GM18867 (cell line): ENCODE measurements at regions not wholly inside any gene's neighbourhood (a gene's known extent, or its start where the extent isn't known, plus 50 kb on each side); places are given as distances from the start of the nearest gene placed in this dataset.
A peak's percentile ranks its signal among the peaks of the same experiment; 100 is the strongest.

Experiments
- ATAC-seq: cut with Tn5 transposase; IDR thresholded peaks from one replicate; pipeline ENCODE4 v1.9.1; 2021; ENCODE audit warnings: mild to moderate bottlenecking, moderate library complexity; ENCODE audit not compliant: unreplicated experiment

DNA sequence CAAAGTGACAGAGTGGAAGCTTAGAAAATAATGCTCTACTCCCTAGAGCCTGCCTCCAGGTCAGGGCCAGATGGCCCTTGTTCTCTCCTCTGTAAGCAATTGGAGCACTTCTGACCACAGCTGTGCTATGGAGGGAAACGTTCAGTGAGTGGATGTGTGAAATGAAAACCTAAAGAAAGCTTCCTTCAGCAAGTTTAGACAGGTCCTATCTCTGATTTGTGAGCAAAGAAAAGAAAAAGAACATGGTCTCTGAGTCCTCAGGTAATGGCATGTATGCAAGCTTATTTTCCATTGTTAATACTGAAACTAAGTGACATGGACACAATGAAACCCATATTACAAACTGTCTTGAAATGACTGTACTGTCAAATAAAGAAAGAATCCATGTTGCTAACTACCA, 1486.8 kb downstream of the EFNB2 start:
- peak; percentile 93 for ATAC-seq

DNA sequence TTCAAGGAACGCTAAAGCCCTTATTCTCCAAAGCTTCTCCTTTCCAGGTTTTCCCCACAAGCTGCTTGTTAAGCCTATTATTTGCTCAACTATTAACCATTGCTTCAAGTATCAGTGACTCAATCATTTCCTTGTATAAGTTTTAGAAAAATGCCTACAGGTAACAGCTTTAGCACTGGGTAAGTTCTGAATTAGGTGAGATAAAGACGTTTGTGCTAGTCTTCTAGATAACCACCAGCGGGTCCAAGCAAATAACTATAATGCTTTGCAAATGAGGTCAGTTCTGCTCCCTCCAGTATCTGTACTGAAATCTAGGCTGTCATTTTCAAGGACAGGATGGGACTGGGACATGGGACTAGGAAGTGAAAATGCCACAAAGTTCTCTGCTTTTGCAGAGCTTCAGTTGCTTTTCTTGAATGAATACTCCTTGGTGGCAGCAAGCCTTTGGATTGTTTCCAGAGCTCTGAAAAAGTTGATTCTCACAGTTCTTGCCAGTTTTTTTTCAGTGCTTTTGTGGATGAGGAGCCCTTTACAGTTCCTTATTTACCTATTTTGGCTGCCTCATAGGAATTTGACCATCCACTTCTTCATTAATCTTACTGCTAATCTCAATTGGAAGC, 1487.7 kb downstream of the EFNB2 start:
- no peak for ATAC-seq

DNA sequence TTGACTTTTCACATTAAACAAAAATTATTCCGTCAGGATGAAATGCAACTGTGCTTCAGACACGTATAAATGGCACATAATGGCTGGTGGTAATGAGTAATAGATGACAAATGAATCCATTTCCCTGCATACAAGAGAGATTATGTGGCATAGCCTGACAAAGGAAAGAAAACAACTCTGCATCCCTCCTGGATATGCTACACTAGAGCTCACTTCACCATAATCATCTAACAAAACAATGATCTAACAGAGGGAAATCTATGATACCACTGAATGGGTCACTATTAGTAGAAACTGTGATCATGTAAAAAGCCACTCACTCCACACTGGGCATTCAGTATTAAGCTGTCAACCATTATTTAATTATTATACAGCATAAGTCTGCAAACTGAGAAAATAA, 1498.4 kb downstream of the EFNB2 start:
- no peak for ATAC-seq

DNA sequence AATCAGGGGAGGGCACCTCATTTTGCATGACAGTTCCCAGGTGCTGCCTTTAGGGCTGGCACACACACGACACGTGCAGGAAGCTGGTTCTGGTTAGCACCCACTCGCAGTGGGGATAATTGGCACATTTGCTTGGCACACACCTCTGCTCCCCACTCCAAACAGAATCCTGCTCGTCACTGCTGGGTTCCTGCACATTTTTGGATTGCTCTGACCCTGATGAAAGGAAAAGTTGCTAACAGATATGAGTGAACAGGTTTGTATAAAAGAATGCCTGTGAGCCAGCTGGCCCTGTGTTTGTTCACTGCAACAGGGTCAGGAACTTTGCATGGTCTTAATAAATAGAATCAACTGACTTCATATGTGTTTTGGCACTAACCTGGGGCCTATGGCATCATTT, 1500.4 kb downstream of the EFNB2 start:
- no peak for ATAC-seq

DNA sequence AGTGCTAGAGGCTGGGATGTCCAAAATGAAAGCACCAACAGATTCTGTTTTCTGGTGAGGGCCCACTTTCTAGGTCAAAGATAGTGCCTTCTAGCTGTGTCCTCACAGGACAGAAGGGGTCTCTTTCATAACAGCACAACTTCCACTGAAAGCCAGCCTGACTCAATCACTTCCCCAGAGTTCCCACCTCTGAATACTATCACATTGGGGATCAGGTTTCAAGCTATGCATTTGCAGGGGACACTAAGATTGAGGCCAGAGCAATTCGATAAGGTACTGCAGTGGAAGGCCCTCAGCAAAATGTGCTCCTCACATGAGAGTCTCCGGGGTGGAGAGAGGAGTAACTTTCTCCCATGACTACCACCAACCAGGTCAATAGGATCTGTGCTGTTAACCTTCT, 1501.5 kb downstream of the EFNB2 start:
- ATAC-seq: no peak

DNA sequence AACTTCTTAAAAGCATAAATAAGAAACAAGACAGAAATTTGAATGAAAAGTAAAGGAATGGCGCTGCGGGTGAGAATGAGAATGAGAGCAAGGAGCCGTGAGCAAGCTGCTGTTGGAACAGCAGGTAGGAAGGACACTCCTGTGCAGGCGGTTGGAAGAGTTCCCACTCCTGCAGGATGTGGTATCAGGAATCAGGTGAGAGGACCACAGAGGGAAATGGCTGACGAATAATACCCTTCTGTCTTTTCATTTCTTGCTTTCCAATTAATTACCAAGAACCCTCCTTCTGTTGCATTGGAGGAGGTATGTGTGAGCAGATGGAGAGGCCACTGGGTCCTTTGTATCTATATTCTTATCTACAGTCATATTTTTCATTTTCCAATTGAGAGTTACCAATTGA, 1504.2 kb downstream of the EFNB2 start:
- no peak for ATAC-seq

DNA sequence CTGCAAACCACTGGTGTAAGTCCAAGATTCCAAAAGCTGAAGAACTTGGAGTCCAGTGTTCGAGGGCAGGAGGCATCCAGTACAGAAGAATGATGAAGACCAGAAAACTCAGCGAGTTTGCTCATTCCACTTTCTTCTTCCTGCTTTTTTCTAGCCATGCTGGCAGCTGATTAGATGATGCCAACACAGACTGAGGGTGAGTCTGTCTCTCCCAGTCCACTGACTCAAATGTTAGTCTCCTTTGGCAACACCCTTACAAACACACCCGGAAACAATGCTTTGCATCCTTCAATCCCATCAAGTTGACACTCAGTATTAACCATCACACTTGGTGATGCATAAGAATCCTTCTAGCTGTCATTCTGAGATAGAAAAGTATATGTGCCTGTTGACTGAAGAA, 1504.6 kb downstream of the EFNB2 start:
- ATAC-seq: no peak

DNA sequence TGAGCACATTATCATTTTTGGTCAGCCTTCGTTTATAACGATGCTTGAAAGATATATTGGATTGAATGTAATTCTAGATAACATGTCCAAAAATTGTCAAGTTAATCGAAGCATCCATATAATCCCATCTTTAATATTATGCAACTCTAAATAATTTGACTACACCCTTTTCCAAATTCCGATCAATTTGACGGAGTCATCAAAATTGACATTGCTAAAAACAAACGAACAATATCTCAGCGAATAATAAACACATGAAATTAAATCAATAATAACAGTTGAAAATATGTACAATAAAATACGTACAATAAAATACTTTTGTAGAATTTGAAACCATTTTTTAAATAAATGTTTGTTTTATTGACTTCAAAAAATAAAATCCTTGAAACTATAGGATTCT, 1516.4 kb downstream of the EFNB2 start:
- ATAC-seq: no peak

DNA sequence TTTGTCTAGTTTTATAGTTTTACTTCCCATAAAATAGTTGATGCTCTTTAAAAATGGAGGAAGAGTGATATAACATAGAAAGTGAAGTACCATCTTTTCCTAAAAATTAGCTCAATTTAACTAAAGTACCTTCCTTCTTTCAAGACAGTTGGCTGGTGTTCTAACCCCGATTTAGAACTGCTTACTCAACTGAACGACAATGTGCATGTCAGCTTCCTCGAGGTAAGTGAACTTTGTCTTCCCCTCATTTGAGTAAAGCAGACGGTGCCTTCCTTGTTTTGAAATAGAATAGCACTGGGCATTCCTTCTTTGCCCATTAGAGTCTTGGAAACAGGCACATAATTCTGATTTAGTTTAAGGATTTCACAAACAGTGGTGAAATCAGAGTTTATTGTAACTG, 1519.2 kb downstream of the EFNB2 start:
- no peak for ATAC-seq

DNA sequence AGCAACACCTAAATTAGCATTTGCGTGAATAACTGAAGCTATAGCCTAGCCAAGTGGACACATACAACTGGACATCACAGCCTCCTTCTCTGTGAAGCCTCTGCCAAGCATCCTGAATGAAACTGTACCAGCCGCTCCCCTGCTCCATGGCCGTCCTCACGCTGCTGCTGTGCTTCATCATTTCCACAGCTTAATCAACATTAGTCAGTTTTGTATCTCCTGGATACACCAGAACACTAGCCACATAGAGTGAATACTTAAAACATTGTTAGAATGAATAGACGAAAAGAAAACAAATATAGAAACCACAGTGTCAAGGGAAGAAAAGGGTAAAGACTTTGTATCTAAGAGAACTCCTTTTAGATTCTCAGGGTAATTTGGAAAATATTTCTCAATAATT, 1526.9 kb downstream of the EFNB2 start:
- ATAC-seq: no peak

DNA sequence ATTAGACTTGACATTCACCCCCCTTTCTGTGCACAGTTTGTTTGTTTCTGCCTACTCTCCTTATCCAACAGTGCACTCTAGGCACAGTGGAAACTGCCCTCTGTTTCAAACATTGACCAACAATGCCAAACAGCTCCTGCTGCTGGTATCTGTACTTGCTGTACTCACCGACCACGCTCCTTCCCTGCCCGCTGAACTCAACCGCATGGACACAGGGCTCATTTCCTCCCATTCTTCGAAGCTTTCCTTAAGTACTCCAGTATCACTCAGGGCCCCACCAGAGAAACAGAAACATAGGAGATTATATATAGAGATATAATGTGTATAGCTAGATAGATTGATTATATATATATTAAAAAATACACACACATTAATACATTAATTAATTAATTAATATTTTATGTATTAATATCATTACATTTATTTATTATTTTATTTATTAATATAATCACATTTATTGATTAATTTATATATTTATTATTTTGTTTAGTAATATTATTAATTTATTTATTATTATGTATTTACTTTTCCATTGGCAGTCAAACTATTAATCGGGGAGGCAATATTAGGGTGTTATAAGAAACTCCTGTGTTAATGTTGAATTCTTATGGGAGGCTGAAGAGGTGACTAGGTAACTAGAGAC, 1528.2 kb downstream of the EFNB2 start:
- no peak for ATAC-seq

DNA sequence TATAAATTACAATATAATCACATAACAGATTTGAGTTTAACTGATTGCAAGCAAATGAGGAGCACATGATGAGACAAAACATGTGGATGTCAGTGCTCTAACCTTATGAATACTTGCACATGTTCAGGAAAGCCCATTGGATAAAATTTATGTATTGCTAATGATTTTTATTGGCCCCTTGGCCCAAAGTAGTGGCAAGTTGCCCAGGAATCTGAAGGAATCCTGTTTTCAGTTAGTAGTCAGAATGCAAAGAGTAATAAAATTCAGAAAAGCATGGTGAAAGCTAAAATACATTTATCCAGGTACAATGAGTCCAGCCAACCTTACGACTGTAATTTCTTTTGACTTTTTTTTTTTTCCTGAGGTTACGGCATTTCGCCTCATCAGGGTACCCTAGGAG, 1539.4 kb downstream of the EFNB2 start:
- ATAC-seq: no peak

DNA sequence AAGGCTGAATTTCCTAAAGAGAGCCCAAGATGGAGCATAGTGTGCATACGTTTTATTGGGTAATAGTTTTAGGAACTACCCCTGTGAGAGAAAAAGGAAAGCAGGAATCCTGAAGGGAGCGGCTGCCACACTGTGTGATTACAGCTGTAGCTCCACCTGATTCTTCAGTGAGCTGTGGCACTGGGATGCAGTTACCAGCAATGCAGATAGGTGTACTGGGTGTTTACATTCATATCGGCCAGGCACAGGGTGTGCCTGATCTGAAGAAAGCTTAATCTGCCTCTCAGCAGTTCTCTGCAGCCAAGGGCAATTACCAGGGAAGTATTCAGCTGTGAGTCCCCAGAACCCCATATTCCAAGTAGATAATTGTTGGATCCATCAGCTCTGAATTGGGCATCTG, 1541.8 kb downstream of the EFNB2 start:
- ATAC-seq: no peak

DNA sequence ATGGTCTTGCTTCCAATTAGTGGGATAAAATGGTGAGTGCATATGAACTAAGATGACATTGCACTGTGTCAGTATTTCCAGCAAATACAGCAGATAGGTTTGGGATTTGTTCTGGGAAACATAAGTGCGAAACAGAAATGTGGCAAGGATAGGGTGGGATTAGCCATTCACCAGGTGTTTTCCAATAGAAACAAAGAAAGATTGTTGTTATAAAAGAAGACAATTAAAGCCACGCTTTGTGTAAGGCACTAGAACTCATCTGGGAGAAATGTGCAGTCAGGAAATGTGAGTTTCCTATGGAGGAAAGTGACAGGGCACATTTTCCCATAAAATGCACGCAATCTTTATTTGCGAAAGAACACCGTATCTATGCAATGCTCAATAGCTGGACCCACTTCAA, 1547.8 kb downstream of the EFNB2 start:
- no peak for ATAC-seq

DNA sequence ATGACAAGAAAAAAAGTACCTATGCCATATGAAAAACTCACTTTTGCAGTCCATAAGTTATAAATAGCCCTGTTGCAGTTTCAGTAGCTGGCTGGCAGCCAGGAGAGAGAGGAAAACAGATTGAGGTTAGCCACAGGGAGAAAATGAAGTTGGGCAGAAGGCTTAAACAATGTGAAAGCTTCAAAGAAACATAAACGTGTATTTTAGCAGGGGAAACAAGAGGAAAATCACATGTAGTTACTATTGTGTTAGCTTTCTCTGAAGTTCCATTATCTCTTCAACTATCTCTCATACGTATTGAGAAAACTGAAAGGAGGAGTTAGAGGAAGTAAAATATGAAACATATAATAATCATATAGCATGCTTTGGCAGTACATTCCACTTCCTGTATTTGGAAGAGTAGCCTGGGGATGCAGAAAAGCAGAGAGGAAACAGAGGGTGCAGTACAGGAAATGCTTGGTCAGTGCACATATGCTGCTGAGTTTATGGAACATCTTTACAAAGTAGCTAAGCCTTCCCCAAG, 1551.1 kb downstream of the EFNB2 start:
- ATAC-seq: peak; percentile 77

DNA sequence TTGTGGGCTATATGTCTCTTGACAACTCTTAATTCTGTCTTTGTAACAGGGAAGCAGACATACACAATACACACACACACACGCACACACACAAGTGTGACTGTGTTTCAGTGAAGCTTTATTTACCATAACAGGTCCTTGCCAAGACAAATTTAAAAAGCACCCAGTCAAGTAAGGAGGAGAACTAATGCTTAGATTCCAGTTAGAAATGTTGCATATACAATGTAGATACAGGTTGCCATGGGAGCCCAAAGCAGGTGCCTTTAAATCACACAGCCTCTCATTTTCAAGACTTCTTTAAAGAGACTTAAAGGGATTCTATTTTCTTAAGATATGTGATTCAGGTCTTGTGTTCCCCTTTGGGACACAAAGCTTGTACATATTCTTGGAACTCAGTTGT, 1551.9 kb downstream of the EFNB2 start:
- no peak for ATAC-seq

DNA sequence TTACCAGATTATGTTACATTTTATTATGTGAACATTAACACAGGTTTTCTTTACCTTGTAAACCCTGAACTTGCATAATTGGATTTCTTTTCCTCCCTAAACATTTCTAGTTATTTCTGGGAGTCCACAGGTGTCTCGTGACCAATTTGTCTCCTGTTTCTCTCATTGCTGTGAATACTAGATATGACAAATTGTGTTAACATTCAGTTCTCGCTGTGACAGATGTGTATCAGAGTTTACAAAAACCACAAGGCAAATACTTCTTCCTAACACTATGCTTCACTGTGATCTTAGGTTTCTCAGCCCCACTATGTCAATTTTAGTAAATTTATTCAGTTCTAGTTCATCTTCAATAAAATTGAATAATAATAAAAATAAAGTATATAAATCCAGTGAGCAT, 1554.9 kb downstream of the EFNB2 start:
- no peak for ATAC-seq

DNA sequence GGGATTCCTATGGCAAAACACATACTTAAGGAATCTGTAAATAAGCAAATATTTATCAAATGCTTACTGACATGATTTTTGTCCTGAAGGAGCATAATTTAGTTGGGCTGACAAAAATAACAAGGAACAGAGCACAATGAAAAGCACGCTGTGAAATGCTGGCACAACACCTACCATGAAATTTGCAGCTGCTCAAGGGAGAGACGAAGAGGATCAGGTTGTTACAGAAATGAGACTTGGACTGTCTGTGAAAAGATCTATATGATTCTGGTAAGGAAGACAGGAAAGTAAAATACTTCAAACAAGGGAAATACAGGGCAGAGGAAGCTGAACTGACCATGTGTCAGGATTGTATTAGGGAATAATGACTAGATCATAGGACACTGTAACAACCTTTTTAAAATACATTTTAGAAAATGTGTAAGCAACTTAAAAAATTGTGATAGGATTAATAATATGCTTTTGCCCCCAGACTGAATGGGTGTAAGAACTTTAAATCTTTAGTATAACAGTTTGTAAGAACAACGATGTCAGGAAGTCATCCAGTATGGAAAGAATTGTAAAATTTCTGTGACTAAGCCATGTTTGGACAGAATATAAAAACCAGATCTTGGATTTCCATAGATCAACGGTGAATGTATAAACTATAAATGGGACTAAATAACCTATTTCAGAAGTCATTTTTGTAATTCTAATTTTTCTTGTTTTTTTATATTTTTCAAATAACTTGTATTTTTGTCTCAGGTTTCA, 1556.0 kb downstream of the EFNB2 start:
- ATAC-seq: no peak

DNA sequence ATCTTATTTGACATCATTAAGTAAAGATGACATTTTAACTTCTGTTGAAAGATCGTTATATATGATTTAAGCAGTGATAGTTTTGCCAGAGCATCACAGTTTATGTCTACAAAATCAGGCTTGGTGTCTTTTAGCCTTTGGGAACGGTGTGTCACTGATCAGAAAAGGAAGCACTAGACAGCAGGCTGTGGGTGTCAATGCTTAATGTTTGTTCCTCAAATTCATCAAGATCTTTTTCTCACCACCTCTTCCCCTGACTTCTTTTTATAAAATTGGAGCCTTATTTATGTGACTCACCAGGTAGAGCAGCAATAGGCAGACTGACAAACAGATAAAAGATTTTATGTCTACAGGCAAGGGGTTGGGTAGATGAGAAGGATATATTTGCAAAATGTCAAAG, 1558.5 kb downstream of the EFNB2 start:
- ATAC-seq: no peak

DNA sequence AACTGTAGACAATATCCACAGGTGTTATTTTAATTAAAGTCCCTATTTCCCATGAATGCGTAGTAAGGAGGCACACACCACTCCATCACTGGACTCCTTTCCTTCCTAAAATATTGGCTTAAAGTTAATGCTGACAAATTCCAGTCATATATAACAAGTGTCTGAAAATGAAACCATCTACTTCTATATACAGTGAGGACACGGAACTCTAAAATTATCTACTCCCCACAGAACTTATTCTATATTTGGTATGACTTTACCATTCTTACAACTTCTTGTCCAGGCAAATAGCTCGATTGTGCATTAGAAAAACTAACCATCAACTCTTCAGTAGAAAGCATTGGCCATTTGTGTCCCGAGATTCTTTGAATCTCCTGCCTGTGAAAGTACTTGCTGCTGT, 1560.2 kb downstream of the EFNB2 start:
- ATAC-seq: peak; percentile 64

DNA sequence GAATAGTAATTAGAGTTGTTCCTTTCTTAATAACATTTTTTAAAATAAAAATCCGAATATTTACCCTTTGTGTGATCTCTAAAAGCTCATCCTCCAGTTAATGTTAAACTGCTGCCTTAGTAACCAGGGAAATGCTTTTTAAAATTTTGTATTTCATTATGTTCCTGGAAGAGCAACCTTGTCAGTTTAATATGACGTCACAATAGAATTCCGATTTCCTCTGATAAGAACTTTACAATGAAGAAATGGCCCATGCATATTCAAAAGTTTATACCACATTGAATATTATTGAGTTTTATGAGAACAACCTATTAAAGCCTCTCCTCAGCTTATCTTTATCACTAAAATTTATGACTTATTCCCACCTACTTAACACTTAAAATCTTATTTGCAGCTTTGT, 1566.6 kb downstream of the EFNB2 start:
- ATAC-seq: no peak
